Sigmoid colon (tissue), 6 donors: ENCODE measurements at regions not wholly inside any gene's neighbourhood (a gene's known extent, or its start where the extent isn't known, plus 50 kb on each side); places are given as distances from the start of the nearest gene placed in this dataset.

Experiments used
- DNase-seq: peaks from one replicate; pipeline ENCODE4 v3.0.0-alpha.2; 2019
- H3K27ac ChIP-seq, 4 donors: fragments of 200-600 bp; sonication (generic); one replicate each; pipeline ENCODE4 v1.5.1; 2016 to 2019; ENCODE audit warnings: mild to moderate bottlenecking in 1 of 4
- H3K27me3 ChIP-seq, 3 donors: fragments of 200-600 bp; sonication (generic); one replicate each; pipeline ENCODE4 v1.5.1; 2019; ENCODE audit warnings: mild to moderate bottlenecking in 1 of 3
- H3K36me3 ChIP-seq, 4 donors: fragments of 200-600 bp; sonication (generic); one replicate each; pipeline ENCODE4 v1.5.1; 2016 to 2019
- H3K4me1 ChIP-seq, 4 donors: fragments of 200-600 bp; sonication (generic); one replicate each; pipeline ENCODE4 v1.5.1; 2017 to 2019
- H3K4me3 ChIP-seq, 4 donors: fragments of 200-600 bp; sonication (generic); one replicate each; pipeline ENCODE4 v1.5.1; 2017 to 2019; ENCODE audit warnings: mild to moderate bottlenecking in 2 of 4, moderate library complexity in 1 of 4
- H3K9me3 ChIP-seq, 4 donors: fragments of 200-600 bp in 3 of 4; sonication (generic) in 3 of 4; one replicate each; pipeline versions ENCODE4 v1.5.1 to v1.6.1; 2013 to 2019
- EP300 ChIP-seq, 4 donors: sonication (generic); formaldehyde crosslinking; IDR thresholded peaks; one replicate each; pipeline ENCODE4 v1.6.1; 2017; ENCODE audit warnings: antibody characterized with exemption in 4 of 4
- POLR2A ChIP-seq, 2 donors: fragments of 450-650 bp; IDR thresholded peaks; one replicate each; pipeline ENCODE4 v1.6.1; 2016; ENCODE audit warnings: antibody characterized with exemption in 2 of 2, mild to moderate bottlenecking in 2 of 2, moderate library complexity in 2 of 2
- POLR2AphosphoS5 ChIP-seq, 4 donors: sonication (generic); formaldehyde crosslinking; IDR thresholded peaks; one replicate each; pipeline ENCODE4 v1.6.1; 2017; ENCODE audit warnings: antibody characterized with exemption in 4 of 4
- WGBS, 2 donors: extraction: QIAGEN DNeasy Blood & Tissue Kit; methylation state at CpG; one replicate each; pipeline ENCODE4 v1.1.7; 2013; 5-methylcytosine and 5-hydroxymethylcytosine counted together
- intact Hi-C: fragments of 100-400 bp; cut with DNase I; formaldehyde crosslinking; loops from one replicate; pipeline ENCODE4 v1.15.1; 2023
- TF ChIP-seq, protein P1 (sequence below), 4 experiments: fragments of 450-650 bp in 3 of 4; fragments of 200-600 bp in 1 of 4; IDR thresholded peaks; one replicate each; pipeline ENCODE4 v1.5.1; 2016 to 2019; ENCODE audit warnings: antibody characterized with exemption in 4 of 4, mild to moderate bottlenecking in 3 of 4, moderate library complexity in 2 of 4
- donor health status: healthy with polysubstance abuse.
- donor health status: healthy.

DNA sequence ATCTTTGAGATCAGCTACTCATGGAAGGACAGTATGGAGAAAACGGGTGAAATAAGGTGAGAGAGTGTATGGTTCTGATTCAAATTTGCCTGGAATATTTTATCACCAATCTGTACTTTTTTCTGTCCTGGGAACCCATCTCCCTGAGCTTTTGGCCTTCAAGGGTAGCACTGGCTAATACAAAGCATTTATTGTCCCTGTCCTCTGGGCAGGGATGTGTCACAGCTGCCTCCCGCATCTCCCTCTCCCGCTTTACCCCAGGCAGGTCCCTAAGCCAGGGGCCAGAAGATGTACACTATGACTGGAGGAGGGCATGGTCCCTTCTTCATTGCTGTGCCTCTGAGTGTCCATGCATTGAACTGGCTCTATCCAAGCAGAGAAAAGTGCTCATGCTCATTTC, 201.7 kb upstream of the CHRNA7 start:
- Histone ChIP-seq H3K27ac (no peak overlapping the region), H3K27me3 (no peaks in the 10 kb centered on the region), H3K4me1 (no peaks in the 10 kb centered on the region), H3K4me3 (no peak overlapping the region), H3K9me3 (no peaks in the 10 kb centered on the region), H3K36me3 (no peaks in the 10 kb centered on the region)
- 95% methylated on average over 3 of the region's 3 CpGs for WGBS, 2 donors
- no peak for DNase-seq
- no peak for TF ChIP-seq POLR2AphosphoS5 (IDR thresholded peaks at IDR 0.05)
- TF ChIP-seq, protein P1, sequence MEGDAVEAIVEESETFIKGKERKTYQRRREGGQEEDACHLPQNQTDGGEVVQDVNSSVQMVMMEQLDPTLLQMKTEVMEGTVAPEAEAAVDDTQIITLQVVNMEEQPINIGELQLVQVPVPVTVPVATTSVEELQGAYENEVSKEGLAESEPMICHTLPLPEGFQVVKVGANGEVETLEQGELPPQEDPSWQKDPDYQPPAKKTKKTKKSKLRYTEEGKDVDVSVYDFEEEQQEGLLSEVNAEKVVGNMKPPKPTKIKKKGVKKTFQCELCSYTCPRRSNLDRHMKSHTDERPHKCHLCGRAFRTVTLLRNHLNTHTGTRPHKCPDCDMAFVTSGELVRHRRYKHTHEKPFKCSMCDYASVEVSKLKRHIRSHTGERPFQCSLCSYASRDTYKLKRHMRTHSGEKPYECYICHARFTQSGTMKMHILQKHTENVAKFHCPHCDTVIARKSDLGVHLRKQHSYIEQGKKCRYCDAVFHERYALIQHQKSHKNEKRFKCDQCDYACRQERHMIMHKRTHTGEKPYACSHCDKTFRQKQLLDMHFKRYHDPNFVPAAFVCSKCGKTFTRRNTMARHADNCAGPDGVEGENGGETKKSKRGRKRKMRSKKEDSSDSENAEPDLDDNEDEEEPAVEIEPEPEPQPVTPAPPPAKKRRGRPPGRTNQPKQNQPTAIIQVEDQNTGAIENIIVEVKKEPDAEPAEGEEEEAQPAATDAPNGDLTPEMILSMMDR (IDR thresholded peaks at IDR 0.05), result no peak
- TF ChIP-seq POLR2A (IDR thresholded peaks at IDR 0.05), result no peak
- TF ChIP-seq EP300 (IDR thresholded peaks at IDR 0.05), result no peak
- intact Hi-C loops, result no loop called here

DNA sequence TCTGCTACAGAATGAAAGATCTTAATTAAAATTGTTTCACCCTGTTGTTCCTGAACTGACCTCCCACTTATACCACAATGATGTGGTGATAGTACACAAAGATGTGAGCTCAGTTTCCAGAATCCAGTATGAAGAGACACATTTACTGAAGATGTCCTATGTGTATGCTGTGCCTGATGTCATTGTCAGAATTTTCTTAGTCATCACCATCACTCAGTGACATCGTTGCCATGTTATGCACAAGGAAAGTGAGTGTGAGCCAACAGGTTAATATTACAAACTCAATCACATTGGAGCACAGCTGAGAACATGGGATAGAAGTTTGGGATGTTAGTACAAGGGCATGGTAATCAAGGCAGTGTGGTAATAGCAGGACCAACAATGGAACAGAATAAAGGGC, 199.7 kb upstream of the CHRNA7 start:
- no peak for TF ChIP-seq POLR2AphosphoS5 (IDR thresholded peaks at IDR 0.05)
- TF ChIP-seq POLR2A (IDR thresholded peaks at IDR 0.05), result no peak
- TF ChIP-seq, protein P1 (IDR thresholded peaks at IDR 0.05), result no peak
- Histone ChIP-seq H3K4me1 (no peaks in the 10 kb centered on the region), H3K27me3 (no peaks in the 10 kb centered on the region), H3K4me3 (no peak overlapping the region), H3K27ac (no peak overlapping the region), H3K36me3 (no peaks in the 10 kb centered on the region), H3K9me3 (no peaks in the 10 kb centered on the region)
- no peak for DNase-seq
- 90% methylated on average over 1 of the region's 1 CpG for WGBS, 2 donors
- intact Hi-C loops, result no loop called here

DNA sequence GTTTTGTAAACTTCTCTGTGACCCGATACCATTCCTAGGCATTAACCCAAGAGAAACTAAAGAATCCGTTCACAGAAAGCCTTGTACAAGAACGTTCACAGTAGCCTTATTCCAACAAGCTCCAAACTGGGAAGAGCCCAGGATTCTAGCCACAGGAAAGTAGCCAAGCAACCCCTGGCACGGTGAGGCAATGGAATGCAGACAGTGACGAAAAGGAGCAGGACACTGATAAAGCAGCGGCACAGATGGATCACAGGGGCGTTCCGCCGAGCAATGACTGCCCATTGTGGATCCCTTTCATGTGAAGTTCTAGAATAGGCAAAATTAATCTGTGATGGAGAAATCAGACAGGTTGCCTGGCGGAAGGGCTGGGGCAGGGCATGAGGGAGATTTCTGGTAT, 198.7 kb upstream of the CHRNA7 start:
- Histone ChIP-seq H3K4me1 (no peaks in the 10 kb centered on the region), H3K9me3 (no peaks in the 10 kb centered on the region), H3K4me3 (no peak overlapping the region), H3K36me3 (no peaks in the 10 kb centered on the region), H3K27me3 (no peaks in the 10 kb centered on the region), H3K27ac (no peak overlapping the region)
- 86 to 88% methylated on average over 10 of the region's 10 CpGs for WGBS, 2 donors
- no peak for TF ChIP-seq EP300 (IDR thresholded peaks at IDR 0.05)
- no peak for TF ChIP-seq POLR2A (IDR thresholded peaks at IDR 0.05)
- TF ChIP-seq, protein P1 (IDR thresholded peaks at IDR 0.05), result no peak
- TF ChIP-seq POLR2AphosphoS5 (IDR thresholded peaks at IDR 0.05), result no peak
- intact Hi-C loops, result no loop called here
- DNase-seq, result no peak

DNA sequence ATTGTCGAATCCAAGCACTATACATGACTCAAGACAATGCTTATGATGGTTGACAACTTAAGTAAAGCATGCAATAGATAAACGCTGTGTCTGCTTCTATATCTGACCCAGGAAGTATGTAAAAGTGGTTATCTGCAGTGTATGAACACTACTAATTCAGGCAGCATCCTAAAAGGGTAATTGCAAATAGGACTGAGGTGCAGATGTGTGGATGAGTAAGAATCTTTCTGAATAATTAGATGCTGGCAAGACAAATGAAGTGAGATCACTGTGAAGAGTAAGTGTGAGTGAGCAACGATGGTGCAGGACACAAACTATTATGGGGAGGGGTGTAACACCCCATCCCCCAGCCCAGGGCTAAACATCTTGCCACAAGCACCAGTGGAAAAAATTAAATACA, 195.7 kb upstream of the CHRNA7 start:
- Histone ChIP-seq H3K36me3 (no peaks in the 10 kb centered on the region), H3K4me3 (no peak overlapping the region), H3K4me1 (no peaks in the 10 kb centered on the region), H3K27me3 (no peaks in the 10 kb centered on the region), H3K9me3 (no peaks in the 10 kb centered on the region), H3K27ac (no peak overlapping the region)
- WGBS, 2 donors, result 76 to 87% methylated on average over 3 of the region's 3 CpGs
- intact Hi-C loops, result no loop called here
- no peak for TF ChIP-seq POLR2A (IDR thresholded peaks at IDR 0.05)
- TF ChIP-seq, protein P1 (IDR thresholded peaks at IDR 0.05), result no peak
- TF ChIP-seq EP300 (IDR thresholded peaks at IDR 0.05), result no peak
- no peak for TF ChIP-seq POLR2AphosphoS5 (IDR thresholded peaks at IDR 0.05)
- no peak for DNase-seq

DNA sequence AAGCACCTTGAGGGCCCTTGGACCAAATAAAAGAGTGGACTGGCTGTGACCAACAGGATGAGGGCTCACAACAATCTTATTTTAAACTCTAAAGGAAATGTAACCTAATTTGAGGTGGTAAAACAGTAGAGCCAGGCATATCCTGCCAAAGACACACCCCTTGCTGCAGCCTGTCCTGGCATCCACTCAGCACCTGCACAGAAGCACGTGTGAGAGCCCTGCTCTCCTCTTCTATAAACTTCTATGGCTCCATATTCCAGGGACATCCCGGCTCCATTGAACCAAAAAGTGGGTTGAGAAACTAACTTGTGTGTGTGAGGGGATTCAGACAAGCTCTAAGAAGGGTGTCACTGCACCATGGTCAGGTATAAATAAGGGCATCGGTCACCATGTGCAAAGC, 190.9 kb upstream of the CHRNA7 start:
- Histone ChIP-seq H3K9me3 (no peaks in the 10 kb centered on the region), H3K4me1 (no peaks in the 10 kb centered on the region), H3K36me3 (no peaks in the 10 kb centered on the region), H3K27ac (no peak overlapping the region), H3K27me3 (no peaks in the 10 kb centered on the region), H3K4me3 (no peak overlapping the region)
- DNase-seq, result no peak
- intact Hi-C loops, result no loop called here
- WGBS, 2 donors, result 43 to 67% methylated on average over 3 of the region's 3 CpGs
- TF ChIP-seq EP300 (IDR thresholded peaks at IDR 0.05), result no peak
- TF ChIP-seq POLR2A (IDR thresholded peaks at IDR 0.05), result no peak
- no peak for TF ChIP-seq POLR2AphosphoS5 (IDR thresholded peaks at IDR 0.05)
- TF ChIP-seq, protein P1 (IDR thresholded peaks at IDR 0.05), result no peak
